GM21737 (cell line): ENCODE measurements at regions not wholly inside any gene's neighbourhood (a gene's known extent, or its start where the extent isn't known, plus 50 kb on each side); places are given as distances from the start of the nearest gene placed in this dataset.
"Not testable (repeated sequence)": the region's sequence is repeated elsewhere in the genome, so short reads cannot be mapped to it uniquely, and the experiment has no call there.

Source experiments
- ATAC-seq: cut with Tn5 transposase; IDR thresholded peaks from one replicate; pipeline ENCODE4 v1.9.1; 2021; ENCODE audit warnings: mild to moderate bottlenecking, moderate library complexity; ENCODE audit not compliant: unreplicated experiment

DNA sequence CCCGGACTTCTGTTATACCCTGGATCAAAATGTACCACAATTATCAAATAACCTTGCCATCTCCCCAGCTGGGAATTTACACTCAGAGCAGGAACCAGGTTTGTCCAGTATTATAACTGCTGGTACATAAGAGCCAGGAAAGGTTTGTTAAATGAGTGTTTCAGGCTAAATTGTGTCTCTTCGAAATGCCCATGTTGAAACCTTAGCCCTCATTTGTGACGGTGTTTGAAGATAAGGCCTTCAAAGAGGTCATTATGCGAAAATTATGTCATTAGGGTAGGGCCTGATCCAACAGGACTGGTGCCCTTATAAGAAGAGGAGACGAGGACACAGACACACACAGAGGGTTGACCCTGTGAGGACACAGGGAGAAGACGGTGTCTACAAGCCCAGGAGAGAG lies 73.5 kb upstream of the DHRSX start:
- no peak for ATAC-seq

DNA sequence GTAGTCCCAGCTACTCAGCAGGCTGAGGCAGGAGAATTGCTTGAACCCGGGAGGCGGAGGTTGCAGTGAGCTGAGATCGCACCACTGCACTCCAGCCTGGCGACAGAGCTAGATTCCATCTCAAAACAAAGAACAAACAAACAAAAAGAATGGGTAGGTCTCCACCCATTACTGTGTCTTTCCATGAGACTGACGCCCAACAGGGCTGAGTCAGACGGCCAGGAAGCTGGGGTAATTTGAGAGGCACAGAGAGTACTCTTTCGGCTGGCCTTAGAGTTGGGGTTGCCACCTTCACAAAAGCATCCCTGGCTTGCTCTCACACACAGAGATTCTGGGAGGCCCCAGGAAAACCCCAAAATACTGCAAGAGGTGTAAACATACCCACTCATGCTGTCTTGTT lies 72.0 kb upstream of the DHRSX start:
- no peak for ATAC-seq

DNA sequence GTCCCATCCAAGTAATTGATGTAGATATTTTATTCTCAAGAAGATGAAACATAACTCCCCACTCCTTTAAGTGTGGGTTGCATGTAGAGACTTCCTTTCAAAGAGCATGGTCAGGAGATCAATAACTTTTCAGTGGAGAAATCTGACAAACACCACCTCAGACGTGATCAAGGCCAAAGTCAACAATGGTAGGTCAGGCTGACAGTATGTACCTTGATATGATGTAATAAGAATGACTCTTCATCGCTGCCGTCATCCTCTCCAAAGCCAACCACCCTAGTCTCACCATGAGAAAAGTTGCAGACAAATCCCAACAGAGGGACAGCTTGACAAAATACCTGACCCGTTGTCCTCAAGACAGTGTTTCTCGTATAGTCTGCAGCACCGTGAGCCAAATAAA lies 67.3 kb upstream of the DHRSX start:
- ATAC-seq, result no peak

GRCh38 chrX:2566055-2566454 lies 65.3 kb upstream of the DHRSX start:
- no peak for ATAC-seq

DNA sequence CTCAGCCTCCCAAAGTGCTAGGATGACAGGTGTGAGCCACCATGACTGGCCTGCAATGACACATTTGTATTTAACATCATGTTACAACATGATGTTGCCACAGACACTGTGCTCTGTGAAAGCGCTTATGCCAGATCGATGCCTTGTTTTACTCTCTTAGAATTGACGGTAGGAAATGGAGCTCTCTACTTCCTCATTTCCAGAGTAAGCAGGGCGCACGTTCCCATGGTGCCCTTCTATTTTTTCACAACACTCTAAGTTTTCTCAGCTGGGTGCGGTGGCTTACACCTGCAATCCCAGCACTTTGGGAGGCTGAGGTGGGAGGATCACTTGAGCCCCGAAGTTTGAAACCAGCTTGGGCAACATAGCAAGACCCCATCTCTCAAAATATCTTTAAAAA lies 60.7 kb upstream of the DHRSX start:
- no peak for ATAC-seq

- no peak for ATAC-seq
Observed at GRCh38 chrX:2559124-2559523, 58.3 kb upstream of the DHRSX start.

DNA sequence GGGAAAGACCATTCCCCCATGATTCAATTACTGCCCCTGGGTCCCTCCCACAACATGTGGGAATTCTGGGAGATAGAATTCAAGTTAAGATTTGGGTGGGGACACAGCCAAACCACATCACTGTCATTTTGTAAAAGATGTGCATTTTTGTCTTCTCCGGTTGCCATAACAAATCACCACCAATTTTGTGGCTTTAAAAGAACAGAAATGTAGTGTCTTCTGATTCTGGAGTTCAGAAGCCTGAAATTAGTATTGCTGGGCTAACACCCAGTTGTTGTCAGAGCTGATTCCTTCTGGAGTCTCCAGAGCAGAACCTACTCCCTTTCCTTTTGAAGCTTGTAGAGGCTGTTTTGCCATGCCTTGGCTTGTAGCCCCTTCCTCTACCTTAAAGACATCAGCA lies 54.1 kb upstream of the DHRSX start:
- ATAC-seq, result no peak

- ATAC-seq, result not testable (repeated sequence)
Observed at GRCh38 chrX:2554066-2554465, 53.3 kb upstream of the DHRSX start.

DNA sequence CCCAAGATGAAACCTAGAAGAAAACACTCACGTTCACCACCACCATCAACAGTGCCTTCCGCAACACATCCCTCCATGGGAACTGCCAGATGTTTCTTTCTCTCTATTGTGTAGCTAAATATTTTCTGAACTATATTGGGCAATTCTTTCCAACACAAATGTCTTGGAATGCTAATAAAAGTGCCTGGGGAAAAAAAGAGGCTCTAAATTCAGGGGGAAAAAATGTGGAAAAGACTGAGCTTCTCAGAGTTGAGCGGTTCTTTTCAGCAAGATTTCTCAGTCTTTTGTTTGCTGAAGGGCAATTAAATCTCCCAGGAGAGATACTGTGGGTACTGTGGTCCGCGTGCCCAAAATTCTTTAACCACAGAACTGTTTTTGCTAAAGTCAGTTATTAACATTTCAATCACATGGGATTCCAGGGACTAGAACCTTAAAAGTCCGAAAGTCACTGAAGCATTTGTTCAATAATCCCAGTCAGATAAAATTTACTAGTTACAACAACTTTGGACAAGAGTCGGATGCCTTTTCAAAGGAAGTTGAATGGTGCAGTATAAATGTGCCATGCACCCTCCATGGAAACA lies 51.9 kb upstream of the DHRSX start:
- no peak for ATAC-seq

DNA sequence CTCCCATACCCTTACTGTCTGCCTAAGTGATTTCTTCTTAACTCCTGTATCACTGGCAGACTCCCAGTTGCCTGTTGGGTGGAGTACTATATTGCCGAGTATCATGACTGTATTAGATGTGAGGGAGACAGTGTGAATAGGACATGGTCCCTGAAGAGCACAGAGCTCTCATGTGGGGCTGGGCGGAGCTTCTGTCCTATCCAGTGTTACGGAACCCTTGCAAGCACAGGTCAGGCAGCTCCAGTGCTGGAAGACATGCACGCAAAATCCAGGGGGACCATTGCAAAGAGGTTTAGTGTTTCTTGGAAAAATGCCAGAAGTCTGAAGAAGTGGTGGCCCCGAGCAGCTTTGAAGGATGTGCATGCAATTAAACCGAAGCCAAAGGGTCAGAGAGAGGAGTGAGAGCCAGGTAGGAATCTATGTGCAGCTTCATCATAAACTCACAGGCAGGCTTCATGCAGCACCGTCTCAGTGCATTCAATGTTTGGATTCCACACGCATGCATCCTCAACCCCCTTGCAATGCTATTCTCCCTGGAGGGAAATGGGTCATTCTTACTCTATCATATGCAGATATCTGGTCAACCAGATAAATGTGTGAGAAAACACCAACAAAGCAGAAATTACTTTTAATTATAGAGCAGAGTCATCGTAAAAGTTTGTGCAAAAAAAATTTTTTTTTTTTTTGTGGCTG lies 49.7 kb upstream of the DHRSX start:
- no peak for ATAC-seq
